ENCODE measurements at regions not wholly inside any gene's neighbourhood (a gene's known extent, or its start where the extent isn't known, plus 50 kb on each side); places are given as distances from the start of the nearest gene placed in this dataset.

DNA sequence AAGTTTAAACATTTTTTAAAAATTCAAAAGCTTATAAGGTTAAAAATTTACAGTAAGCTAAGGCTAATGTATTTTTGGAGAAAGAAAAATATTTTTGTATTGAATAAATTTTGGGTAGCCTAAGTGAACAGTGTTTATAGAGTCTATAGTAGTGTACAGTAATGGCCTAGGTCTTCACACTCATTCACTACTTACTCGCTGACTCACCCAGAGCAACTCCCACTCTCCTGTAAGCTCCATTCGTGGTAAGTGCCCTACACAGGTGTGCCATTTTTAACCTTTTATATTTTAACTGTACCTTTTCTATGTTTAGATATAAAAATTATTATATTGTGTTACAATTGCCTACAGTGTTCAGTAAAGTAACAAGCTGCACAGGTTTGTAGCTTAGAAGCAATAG is 96.6 kb upstream of the FREM2 start:
- ATAC-seq = no peak
- no TSS peak for BruUV-seq (replicated peaks)

More for the DNA sequence above, 96.6 kb upstream of the FREM2 start:
- no peaks in the 10 kb centered on the region for H3K9me2 ChIP-seq (ENCODE audit: insufficient read depth)
- H4K20me1 ChIP-seq (ENCODE audit: insufficient read depth) = no peaks in the 10 kb centered on the region
- H3K27ac ChIP-seq (ENCODE audit: low read depth, low read length) = no peak overlapping the region
- TF ChIP-seq RAD21 (IDR thresholded peaks at IDR 0.05; ENCODE audit: low read depth) (no peak), CBX3 (IDR thresholded peaks at IDR 0.05; ENCODE audit: low read depth) (no peak), ELF1 (IDR thresholded peaks at IDR 0.05; ENCODE audit: borderline replicate concordance, low read depth) (no peak), YY1 (IDR thresholded peaks at IDR 0.05; ENCODE audit: extremely low read depth, insufficient replicate concordance, low read depth, low read length) (no peak), SIN3A (IDR thresholded peaks at IDR 0.05; ENCODE audit: low read depth) (no peak), CEBPB (IDR thresholded peaks at IDR 0.05; ENCODE audit: low read depth) (no peak), EZH2phosphoT487 (IDR thresholded peaks at IDR 0.05; ENCODE audit: borderline replicate concordance) (no peak)
- TF ChIP-seq, protein P1, sequence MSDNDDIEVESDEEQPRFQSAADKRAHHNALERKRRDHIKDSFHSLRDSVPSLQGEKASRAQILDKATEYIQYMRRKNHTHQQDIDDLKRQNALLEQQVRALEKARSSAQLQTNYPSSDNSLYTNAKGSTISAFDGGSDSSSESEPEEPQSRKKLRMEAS (IDR thresholded peaks at IDR 0.05) = no peak
- TF ChIP-seq, protein P2, sequence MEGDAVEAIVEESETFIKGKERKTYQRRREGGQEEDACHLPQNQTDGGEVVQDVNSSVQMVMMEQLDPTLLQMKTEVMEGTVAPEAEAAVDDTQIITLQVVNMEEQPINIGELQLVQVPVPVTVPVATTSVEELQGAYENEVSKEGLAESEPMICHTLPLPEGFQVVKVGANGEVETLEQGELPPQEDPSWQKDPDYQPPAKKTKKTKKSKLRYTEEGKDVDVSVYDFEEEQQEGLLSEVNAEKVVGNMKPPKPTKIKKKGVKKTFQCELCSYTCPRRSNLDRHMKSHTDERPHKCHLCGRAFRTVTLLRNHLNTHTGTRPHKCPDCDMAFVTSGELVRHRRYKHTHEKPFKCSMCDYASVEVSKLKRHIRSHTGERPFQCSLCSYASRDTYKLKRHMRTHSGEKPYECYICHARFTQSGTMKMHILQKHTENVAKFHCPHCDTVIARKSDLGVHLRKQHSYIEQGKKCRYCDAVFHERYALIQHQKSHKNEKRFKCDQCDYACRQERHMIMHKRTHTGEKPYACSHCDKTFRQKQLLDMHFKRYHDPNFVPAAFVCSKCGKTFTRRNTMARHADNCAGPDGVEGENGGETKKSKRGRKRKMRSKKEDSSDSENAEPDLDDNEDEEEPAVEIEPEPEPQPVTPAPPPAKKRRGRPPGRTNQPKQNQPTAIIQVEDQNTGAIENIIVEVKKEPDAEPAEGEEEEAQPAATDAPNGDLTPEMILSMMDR (IDR thresholded peaks at IDR 0.05 in 2 of 3, conservative IDR thresholded peaks at IDR 0.05 in 1 of 3; ENCODE audit: borderline replicate concordance in 1 of 3, insufficient read depth in 1 of 3, low read depth in 2 of 3, low read length in 2 of 3) = no peak
- no peak for DNase-seq (ENCODE audit: low read depth, low spot score)
- intact Hi-C loops (cut with micrococcal nuclease) = no loop called here
- no peak overlapping the region for H3K4me2 ChIP-seq (ENCODE audit: low read length)
- ChIA-PET POLR2A (no interaction called here), CTCF (no interaction called here), RAD21 (ENCODE audit: low non-redundant PET in 1 of 2, low total read pairs in 2 of 2, uncharacterized antibody in 2 of 2, unreplicated experiment in 2 of 2) (no interaction called here)
- no peak overlapping the region for H3K4me3 ChIP-seq (replicated peaks in 1 of 2; ENCODE audit: low read depth in 1 of 2, low read length in 2 of 2)
- no peaks in the 10 kb centered on the region for H3K27me3 ChIP-seq (ENCODE audit: insufficient read depth, low read length)
- H3K4me1 ChIP-seq (ENCODE audit: control insufficient read depth in 1 of 2, insufficient read depth in 2 of 2, low read length in 2 of 2) = no peaks in the 10 kb centered on the region
- no peak overlapping the region for H2AFZ ChIP-seq (ENCODE audit: low read depth, low read length, poor library complexity, severe bottlenecking)
- H3K9me3 ChIP-seq (ENCODE audit: control insufficient read depth in 1 of 2, insufficient read depth in 1 of 2, low read depth in 1 of 2, low read length in 2 of 2) = no peaks in the 10 kb centered on the region; a peak in 1 of 4 replicates
- no peaks in the 10 kb centered on the region for H3K36me3 ChIP-seq (ENCODE audit: control insufficient read depth in 1 of 2, insufficient read depth in 2 of 2, low read length in 2 of 2)
- no peak overlapping the region for H3K9ac ChIP-seq (ENCODE audit: low read length)
- H3K79me2 ChIP-seq (ENCODE audit: insufficient read depth, low read length) = no peaks in the 10 kb centered on the region

All from HCT116 (cell line).